PC-9 (cell line): ENCODE measurements at regions not wholly inside any gene's neighbourhood (a gene's known extent, or its start where the extent isn't known, plus 50 kb on each side); places are given as distances from the start of the nearest gene placed in this dataset.

Experiments
- BruUV-seq: library from RNA; stranded (reverse); fragments of 400-500 nt; replicated peaks from 2 replicates; lab custom pipeline; 2021; lab: Mats Ljungman, UMichigan
- CTCF ChIA-PET: fragments of 300-600 bp; sonication (Branson Sonifier 250); formaldehyde crosslinking; loops from one replicate; lab custom pipeline; 2022; ENCODE audit warnings: antibody characterized with exemption; lab: Charles Lee
- POLR2A ChIA-PET: fragments of 300-600 bp; sonication (Branson Sonifier 250); formaldehyde crosslinking; loops from one replicate; lab custom pipeline; 2022; ENCODE audit warnings: antibody characterized with exemption; ENCODE audit not compliant: unreplicated experiment; lab: Charles Lee
- DNase-seq, 2 experiments: peaks; one replicate each; pipeline versions ENCODE4 v3.0.0 to v3.0.0-alpha.2; 2015 to 2022; ENCODE audit warnings: mixed read lengths in 1 of 2
- H2AFZ ChIP-seq: fragments of 200-600 bp; sonication (generic); 2 replicates; pipeline ENCODE4 v1.8.1; 2017; ENCODE audit warnings: antibody characterized with exemption
- H3F3A ChIP-seq: fragments of 200-600 bp; sonication (generic); 2 replicates; pipeline ENCODE4 v1.8.1; 2017; ENCODE audit warnings: antibody characterized with exemption, mild to moderate bottlenecking, low read depth; ENCODE audit not compliant: insufficient read depth
- H3K27ac ChIP-seq: fragments of 200-600 bp; sonication (generic); 2 replicates; pipeline ENCODE4 v1.6.1; 2016; ENCODE audit warnings: mixed run types
- H3K27me3 ChIP-seq: fragments of 200-600 bp; sonication (generic); 2 replicates; pipeline ENCODE4 v1.6.1; 2016; ENCODE audit warnings: low read depth, mixed run types; ENCODE audit not compliant: insufficient read depth
- H3K36me3 ChIP-seq: fragments of 200-600 bp; sonication (generic); 2 replicates; pipeline ENCODE4 v1.6.1; 2016; ENCODE audit warnings: low read depth, mixed run types
- H3K4me1 ChIP-seq: fragments of 200-600 bp; sonication (generic); replicated peaks from 2 replicates; pipeline ENCODE4 v1.6.1; 2016; ENCODE audit warnings: mixed run types; ENCODE audit not compliant: insufficient read depth
- H3K4me2 ChIP-seq: fragments of 200-600 bp; sonication (generic); 2 replicates; pipeline ENCODE4 v1.6.1; 2017; ENCODE audit warnings: mixed run types
- H3K4me3 ChIP-seq: fragments of 200-600 bp; sonication (generic); 2 replicates; pipeline ENCODE4 v1.6.1; 2016; ENCODE audit warnings: mixed run types
- H3K79me2 ChIP-seq: fragments of 200-600 bp; sonication (generic); 2 replicates; pipeline ENCODE4 v1.6.1; 2017; ENCODE audit warnings: low read depth, mixed run types
- H3K9me2 ChIP-seq: fragments of 200-600 bp; sonication (generic); 2 replicates; pipeline ENCODE4 v1.8.1; 2017; ENCODE audit warnings: mild to moderate bottlenecking; ENCODE audit not compliant: insufficient read depth
- H3K9me3 ChIP-seq: fragments of 200-600 bp; sonication (generic); 2 replicates; pipeline ENCODE4 v1.8.1; 2016; ENCODE audit warnings: low read depth; ENCODE audit not compliant: insufficient read depth
- H4K20me1 ChIP-seq: fragments of 200-600 bp; sonication (generic); 2 replicates; pipeline ENCODE4 v1.8.1; 2017; ENCODE audit not compliant: insufficient read depth
- CTCF ChIP-seq: fragments of 200-600 bp; sonication (generic); conservative IDR thresholded peaks from 2 replicates; pipeline ENCODE4 v1.6.1; 2017; ENCODE audit warnings: mixed run types, antibody characterized with exemption, mild to moderate bottlenecking, moderate library complexity
- EZH2 ChIP-seq: fragments of 200-600 bp; sonication (generic); IDR thresholded peaks from 2 replicates; pipeline ENCODE4 v1.8.0; 2017; ENCODE audit warnings: antibody characterized with exemption, low read depth
- intact Hi-C: fragments of 100-400 bp; cut with micrococcal nuclease; formaldehyde crosslinking; loops from one replicate; pipeline ENCODE4 v1.10.0; 2022; ENCODE audit not compliant: unreplicated experiment

- Histone ChIP-seq H3K4me1 (peaks cover 21% of the 10 kb centered on the region), H3K27me3 (no peaks in the 10 kb centered on the region), H3K27ac (no peak overlapping the region), H3K9me2 (no peaks in the 10 kb centered on the region), H3F3A (peaks cover 7% of the 10 kb centered on the region; the same call in 1 of the 2 replicates), H3K79me2 (no peaks in the 10 kb centered on the region), H2AFZ (no peak overlapping the region), H3K9me3 (no peaks in the 10 kb centered on the region), H3K4me3 (no peak overlapping the region), H4K20me1 (no peaks in the 10 kb centered on the region), H3K4me2 (no peak overlapping the region), H3K36me3 (no peaks in the 10 kb centered on the region)
- intact Hi-C loops = no loop called here
- TF ChIP-seq CTCF (no peak), EZH2 (no peak)
- CTCF ChIA-PET = no interaction called here
- no TSS peak for BruUV-seq
- POLR2A ChIA-PET = no interaction called here
- DNase-seq = no peak
Observed at GRCh38 chr6:121694389-121694788, 258.9 kb downstream of the GJA1 start.

DNA sequence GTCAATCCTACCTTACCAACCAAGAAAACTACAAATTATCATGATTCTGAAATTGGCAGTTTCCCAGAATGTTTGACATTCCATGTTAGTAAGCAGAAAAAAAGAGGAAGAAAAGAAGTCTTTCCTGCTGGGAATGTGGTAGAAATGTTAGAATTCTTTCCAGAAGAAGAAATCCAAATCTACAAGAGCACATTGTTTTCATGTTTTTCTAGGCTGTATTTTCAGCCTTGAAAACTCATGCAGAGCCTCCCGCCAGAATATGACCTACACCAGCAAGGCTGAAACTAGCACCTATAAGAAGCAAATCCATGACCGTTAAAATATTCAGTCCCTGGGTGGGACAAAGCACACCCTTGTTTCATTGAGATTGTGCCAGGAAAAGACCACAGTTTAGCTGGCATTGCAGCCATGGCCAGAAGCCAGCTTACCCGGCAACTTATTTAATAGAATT is 259.4 kb downstream of the GJA1 start:
- no peaks in the 10 kb centered on the region for H3K36me3 ChIP-seq
- no TSS peak for BruUV-seq
- no peak overlapping the region for H3K27ac ChIP-seq
- H3K9me3 ChIP-seq = no peaks in the 10 kb centered on the region
- no peaks in the 10 kb centered on the region for H3K27me3 ChIP-seq
- H3K4me2 ChIP-seq = no peak overlapping the region
- H3K4me3 ChIP-seq = no peak overlapping the region
- TF ChIP-seq EZH2 (no peak), CTCF (no peak)
- no peaks in the 10 kb centered on the region for H3K9me2 ChIP-seq
- intact Hi-C loops = no loop called here
- H3K79me2 ChIP-seq = no peaks in the 10 kb centered on the region
- H2AFZ ChIP-seq = no peak overlapping the region
- ChIA-PET CTCF (no interaction called here), POLR2A (no interaction called here)
- no peak for DNase-seq
- H4K20me1 ChIP-seq = no peaks in the 10 kb centered on the region
- H3F3A ChIP-seq = peaks cover 7% of the 10 kb centered on the region; the same call in 1 of the 2 replicates
- H3K4me1 ChIP-seq = peaks cover 21% of the 10 kb centered on the region

DNA sequence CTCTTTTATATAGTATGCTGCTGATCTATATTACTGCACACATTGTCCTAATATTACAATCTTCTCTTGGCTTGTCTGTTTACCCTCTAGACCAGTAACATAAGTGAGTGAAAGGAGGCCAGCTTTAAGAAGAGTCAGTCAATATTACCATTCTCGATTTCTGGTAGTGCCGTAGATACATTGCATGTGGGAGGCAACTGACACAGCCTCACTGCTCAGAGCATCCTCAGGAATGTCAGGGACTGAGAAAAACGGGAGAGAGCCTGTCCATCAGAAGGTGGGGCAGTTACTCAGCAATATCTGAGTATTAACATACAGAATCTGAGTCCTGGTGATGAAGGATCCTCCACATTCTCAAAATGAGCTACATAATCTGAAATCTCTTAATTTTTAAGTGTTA is 259.9 kb downstream of the GJA1 start:
- no peaks in the 10 kb centered on the region for H4K20me1 ChIP-seq
- no peaks in the 10 kb centered on the region for H3K79me2 ChIP-seq
- H3K9me2 ChIP-seq = no peaks in the 10 kb centered on the region
- no peak for DNase-seq
- H3K27ac ChIP-seq = no peak overlapping the region
- no peak overlapping the region for H3K4me2 ChIP-seq
- intact Hi-C loops = no loop called here
- no peaks in the 10 kb centered on the region for H3K36me3 ChIP-seq
- POLR2A ChIA-PET = no interaction called here
- no peak overlapping the region for H3K4me3 ChIP-seq
- no peaks in the 10 kb centered on the region for H3K9me3 ChIP-seq
- H3K4me1 ChIP-seq = peaks cover 23% of the 10 kb centered on the region
- no peak overlapping the region for H2AFZ ChIP-seq
- TF ChIP-seq CTCF = no peak
- no peak for TF ChIP-seq EZH2
- H3F3A ChIP-seq = peaks cover 7% of the 10 kb centered on the region; the same call in 1 of the 2 replicates
- CTCF ChIA-PET = no interaction called here
- no TSS peak for BruUV-seq
- no peaks in the 10 kb centered on the region for H3K27me3 ChIP-seq
